OCI-LY3 (cell line): ENCODE measurements at regions not wholly inside any gene's neighbourhood (a gene's known extent, or its start where the extent isn't known, plus 50 kb on each side); places are given as distances from the start of the nearest gene placed in this dataset.

Experiments
- H2AFZ ChIP-seq: fragments of 200-600, 300-600 bp; shearing (Covaris generic); 2 replicates; pipeline ENCODE4 v1.6.0; 2014; ENCODE audit warnings: antibody characterized with exemption, low read depth, low read length
- H3K27ac ChIP-seq: fragments of 200-600, 300-600 bp; sonication (generic); 2 replicates; pipeline ENCODE4 v1.5.1; 2014; ENCODE audit warnings: mild to moderate bottlenecking, low read length, moderate library complexity, mixed read lengths
- H3K27me3 ChIP-seq: fragments of 200-600, 300-600 bp; sonication (generic); 2 replicates; pipeline ENCODE4 v1.6.1; 2014; ENCODE audit warnings: low read depth, low read length, mixed read lengths
- H3K36me3 ChIP-seq: fragments of 200-600, 300-600 bp; sonication (generic); replicated peaks from 2 replicates; pipeline ENCODE3; 2014; ENCODE audit warnings: low read depth, low read length, mixed read lengths
- H3K4me1 ChIP-seq: fragments of 300-600, 200-600 bp; sonication (generic); 2 replicates; pipeline ENCODE4 v1.6.1; 2014; ENCODE audit warnings: low read length, mixed read lengths
- H3K4me2 ChIP-seq: fragments of 200-600, 300-600 bp; sonication (generic); 2 replicates; pipeline ENCODE4 v1.6.1; 2014; ENCODE audit warnings: low read length, mixed read lengths
- H3K4me3 ChIP-seq: fragments of 300-600, 200-600 bp; sonication (generic); 2 replicates; pipeline ENCODE4 v1.5.1; 2014; ENCODE audit warnings: antibody characterized with exemption, mild to moderate bottlenecking, low read length, moderate library complexity
- H3K79me2 ChIP-seq: fragments of 300-600, 200-600 bp; shearing (Covaris generic); 2 replicates; pipeline ENCODE4 v1.6.1; 2014; ENCODE audit warnings: mild to moderate bottlenecking, low read length, mixed read lengths
- H3K9ac ChIP-seq: fragments of 300-600, 200-600 bp; shearing (Covaris generic); 2 replicates; pipeline ENCODE4 v1.6.0; 2014; ENCODE audit warnings: mild to moderate bottlenecking, low read length, moderate library complexity
- H3K9me3 ChIP-seq: fragments of 200-600, 300-600 bp; shearing (Covaris generic); 2 replicates; pipeline ENCODE4 v1.6.1; 2014; ENCODE audit warnings: low read length, mixed read lengths; ENCODE audit not compliant: insufficient read depth
- H4K20me1 ChIP-seq: fragments of 200-600, 300-600 bp; sonication (generic); 2 replicates; pipeline ENCODE4 v1.6.1; 2016; ENCODE audit warnings: low read length, mixed read lengths; ENCODE audit not compliant: insufficient read depth
- CTCF ChIP-seq: fragments of 200-600, 300-600 bp; sonication (generic); IDR thresholded peaks from 2 replicates; pipeline ENCODE4 v1.5.1; 2014; ENCODE audit warnings: antibody characterized with exemption, low read length, low read depth
- EZH2phosphoT487 ChIP-seq: fragments of 200-600 bp; shearing (Covaris generic); IDR thresholded peaks from 2 replicates; pipeline ENCODE4 v1.6.1; 2018; ENCODE audit warnings: antibody characterized with exemption, mixed run types, low read depth

- Histone ChIP-seq H3K27me3 (no peaks in the 10 kb centered on the region), H4K20me1 (no peaks in the 10 kb centered on the region)
Observed at GRCh38 chr1:31505911-31506497, 70.3 kb upstream of the TINAGL1 start.

GRCh38 chr1:31507221-31507620 lies 69.1 kb upstream of the TINAGL1 start:
- Histone ChIP-seq H3K4me2 (no peak overlapping the region), H4K20me1 (no peaks in the 10 kb centered on the region), H3K9ac (no peak overlapping the region), H3K4me1 (peaks cover 45% of the 10 kb centered on the region), H2AFZ (no peak overlapping the region), H3K27me3 (no peaks in the 10 kb centered on the region), H3K9me3 (no peaks in the 10 kb centered on the region), H3K27ac (no peak overlapping the region), H3K79me2 (no peaks in the 10 kb centered on the region), H3K4me3 (no peak overlapping the region), H3K36me3 (no peaks in the 10 kb centered on the region)
- TF ChIP-seq EZH2phosphoT487 (no peak), CTCF (no peak)

More at GRCh38 chr1:31505911-31506497, 70.3 kb upstream of the TINAGL1 start:
- H3K36me3 ChIP-seq, result no peaks in the 10 kb centered on the region
- H2AFZ ChIP-seq, result no peak overlapping the region; the same call in 1 of the 2 replicates
- TF ChIP-seq CTCF, result no peak
- TF ChIP-seq EZH2phosphoT487, result no peak
- peak overlapping the region; percentile 34 for H3K4me2 ChIP-seq
- H3K27ac ChIP-seq, result no peak overlapping the region
- H3K4me1 ChIP-seq, result peaks cover 37% of the 10 kb centered on the region
- H3K4me3 ChIP-seq, result no peak overlapping the region
- H3K79me2 ChIP-seq, result no peaks in the 10 kb centered on the region
- no peaks in the 10 kb centered on the region for H3K9me3 ChIP-seq
- no peak overlapping the region for H3K9ac ChIP-seq

- Histone ChIP-seq H3K4me3 (no peak overlapping the region), H4K20me1 (no peaks in the 10 kb centered on the region), H3K27me3 (no peaks in the 10 kb centered on the region), H3K36me3 (no peaks in the 10 kb centered on the region), H3K9me3 (no peaks in the 10 kb centered on the region), H3K79me2 (no peaks in the 10 kb centered on the region), H3K4me2 (0 out of 2 replicates have a peak overlapping the region, but pooled peaks have one; percentile 56), H2AFZ (no peak overlapping the region), H3K4me1 (peaks cover 45% of the 10 kb centered on the region), H3K9ac (no peak overlapping the region), H3K27ac (no peak overlapping the region)
- TF ChIP-seq EZH2phosphoT487 (no peak), CTCF (no peak)
Observed at GRCh38 chr1:31507676-31508530, 68.4 kb upstream of the TINAGL1 start.
